GM23248 (cell line): ENCODE measurements at regions not wholly inside any gene's neighbourhood (a gene's known extent, or its start where the extent isn't known, plus 50 kb on each side); places are given as distances from the start of the nearest gene placed in this dataset.

Source experiments
- DNase-seq: peaks from one replicate; pipeline ENCODE4 v3.0.0-alpha.2; 2015
- H2AFZ ChIP-seq: fragments of 200-600 bp; sonication (generic); 2 replicates; pipeline ENCODE4 v1.6.1; 2016; ENCODE audit warnings: antibody characterized with exemption
- H3F3A ChIP-seq: fragments of 200-600 bp; sonication (generic); 2 replicates; pipeline ENCODE4 v1.6.1; 2016; ENCODE audit warnings: mild to moderate bottlenecking, antibody characterized with exemption, mixed run types; ENCODE audit not compliant: insufficient read depth
- H3K27ac ChIP-seq: fragments of 200-600 bp; sonication (generic); 2 replicates; pipeline ENCODE4 v1.5.1; 2016; ENCODE audit warnings: mild to moderate bottlenecking
- H3K27me3 ChIP-seq: fragments of 200-600 bp; sonication (generic); replicated peaks from 2 replicates; pipeline ENCODE4 v1.6.1; 2016; ENCODE audit warnings: mild to moderate bottlenecking; ENCODE audit not compliant: insufficient read depth
- H3K36me3 ChIP-seq: fragments of 200-600 bp; sonication (generic); 2 replicates; pipeline ENCODE4 v1.6.1; 2016; ENCODE audit warnings: low read depth, mild to moderate bottlenecking
- H3K4me1 ChIP-seq: fragments of 200-600 bp; sonication (generic); 2 replicates; pipeline ENCODE4 v1.6.1; 2016; ENCODE audit warnings: mild to moderate bottlenecking; ENCODE audit not compliant: insufficient read depth
- H3K4me2 ChIP-seq: fragments of 200-600 bp; sonication (generic); one replicate; pipeline ENCODE4 v1.6.1; 2016; ENCODE audit warnings: mild to moderate bottlenecking; ENCODE audit not compliant: unreplicated experiment
- H3K4me3 ChIP-seq: fragments of 200-600 bp; sonication (generic); 2 replicates; pipeline ENCODE4 v1.5.1; 2016; ENCODE audit warnings: mild to moderate bottlenecking
- H3K79me2 ChIP-seq: fragments of 200-600 bp; sonication (generic); 2 replicates; pipeline ENCODE4 v1.6.1; 2016; ENCODE audit warnings: mild to moderate bottlenecking; ENCODE audit not compliant: insufficient read depth
- H3K9ac ChIP-seq: fragments of 200-600 bp; sonication (generic); 2 replicates; pipeline ENCODE4 v1.6.1; 2016; ENCODE audit warnings: mild to moderate bottlenecking
- H3K9me2 ChIP-seq: fragments of 200-600 bp; sonication (generic); 2 replicates; pipeline ENCODE4 v1.6.1; 2016; ENCODE audit warnings: mixed run types, mild to moderate bottlenecking, moderate library complexity; ENCODE audit not compliant: insufficient read depth
- H3K9me3 ChIP-seq: fragments of 200-600 bp; sonication (generic); one replicate; pipeline ENCODE4 v1.6.1; 2017; ENCODE audit warnings: low read depth
- H4K20me1 ChIP-seq: fragments of 200-600 bp; sonication (generic); 2 replicates; pipeline ENCODE4 v1.6.0; 2016; ENCODE audit not compliant: insufficient read depth
- EZH2 ChIP-seq: fragments of 200-600 bp; sonication (generic); IDR thresholded peaks from 2 replicates; pipeline ENCODE4 v1.6.1; 2018; ENCODE audit warnings: antibody characterized with exemption, mild to moderate bottlenecking; ENCODE audit not compliant: insufficient read depth, poor library complexity, severe bottlenecking
- EZH2phosphoT487 ChIP-seq: fragments of 200-600 bp; sonication (generic); IDR thresholded peaks from 2 replicates; pipeline ENCODE4 v1.6.1; 2018; ENCODE audit warnings: antibody characterized with exemption, moderate library complexity, mild to moderate bottlenecking, low read depth; ENCODE audit not compliant: insufficient read depth
- WGBS, 2 experiments: methylation state at CpG; one replicate each; pipeline ENCODE4 v1.1.6; 2015 to 2017; ENCODE audit warnings: low lambda C conversion rate in 2 of 2, low coverage in 1 of 2; ENCODE audit errors: missing lambda C conversion rate in 2 of 2; 5-methylcytosine and 5-hydroxymethylcytosine counted together
- in situ Hi-C: fragments of 300-500 bp; cut with MboI; formaldehyde crosslinking; loops from 2 replicates; pipeline ENCODE4 v1.15.0; 2020

DNA sequence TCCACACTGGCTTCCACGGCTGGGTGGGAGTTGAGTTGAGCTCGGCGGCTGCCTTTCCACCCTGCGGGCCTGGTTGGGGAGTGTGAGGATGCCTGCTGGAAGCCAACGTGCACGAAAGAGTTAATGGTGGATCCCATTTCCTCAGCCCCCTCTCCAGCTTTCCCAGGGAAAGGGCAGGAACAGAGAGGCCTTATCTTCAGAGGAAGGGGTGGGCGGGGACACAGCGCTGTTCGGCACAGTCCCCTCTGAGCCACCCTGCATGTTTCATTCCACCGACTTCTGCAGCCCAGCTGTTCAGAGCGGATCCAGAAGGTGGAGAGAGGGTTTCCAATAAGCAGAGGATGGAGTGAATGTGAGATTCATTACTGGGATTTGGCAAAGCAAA lies 295.3 kb downstream of the SEC14L1 start:
- no peak for TF ChIP-seq EZH2phosphoT487
- no peak for TF ChIP-seq EZH2
- Histone ChIP-seq H3K9ac (no peak overlapping the region), H3K4me1 (peaks cover 42% of the 10 kb centered on the region), H2AFZ (no peak overlapping the region), H3K4me3 (no peak overlapping the region), H4K20me1 (peaks cover 7% of the 10 kb centered on the region; the same call in 1 of the 2 replicates), H3K36me3 (no peaks in the 10 kb centered on the region), H3K27me3 (no peaks in the 10 kb centered on the region), H3K79me2 (peaks cover 100% of the 10 kb centered on the region), H3K9me3 (no peaks in the 10 kb centered on the region), H3K4me2 (no peak overlapping the region), H3K9me2 (no peaks in the 10 kb centered on the region), H3F3A (peaks cover 10% of the 10 kb centered on the region), H3K27ac (no peak overlapping the region)
- peak; percentile 39 for DNase-seq
- in situ Hi-C loops, result no loop called here
- WGBS, 2 experiments, result 22 to 27% methylated on average over 11 of the region's 11 CpGs

DNA sequence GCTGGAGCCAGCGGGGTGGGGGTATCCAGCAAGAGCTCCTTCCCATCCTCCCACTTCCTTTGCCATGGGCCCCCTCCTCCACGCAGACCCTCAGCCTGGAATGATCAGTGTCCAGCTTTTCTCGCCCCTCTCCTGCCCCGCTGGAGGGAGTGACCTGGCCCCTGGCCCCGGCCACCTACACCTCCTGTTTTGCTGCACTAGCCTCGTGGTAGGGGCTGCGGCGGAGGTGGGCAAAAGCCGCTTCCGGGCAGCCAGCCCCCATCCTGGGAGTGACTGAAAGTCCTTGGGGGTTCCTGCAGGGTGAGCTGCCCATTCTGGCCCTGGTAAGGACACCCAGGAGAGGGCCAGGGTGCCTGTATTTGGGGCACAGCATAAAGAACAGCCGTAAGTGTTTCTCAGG lies 295.7 kb downstream of the SEC14L1 start:
- no peak for DNase-seq
- Histone ChIP-seq H3K9me2 (no peaks in the 10 kb centered on the region), H2AFZ (no peak overlapping the region), H3K79me2 (peaks cover 100% of the 10 kb centered on the region), H3K27me3 (no peaks in the 10 kb centered on the region), H3K9ac (peak overlapping the region; percentile 23; the same call in 1 of the 2 replicates), H3K36me3 (no peaks in the 10 kb centered on the region), H3K4me3 (no peak overlapping the region), H3F3A (peaks cover 6% of the 10 kb centered on the region), H3K4me1 (peaks cover 39% of the 10 kb centered on the region), H4K20me1 (peaks cover 7% of the 10 kb centered on the region; the same call in 1 of the 2 replicates), H3K9me3 (no peaks in the 10 kb centered on the region), H3K27ac (no peak overlapping the region), H3K4me2 (no peak overlapping the region)
- TF ChIP-seq EZH2phosphoT487 (no peak), EZH2 (no peak)
- in situ Hi-C loops, result no loop called here
- 65 to 66% methylated on average over 10 to 11 of the region's 11 CpGs for WGBS, 2 experiments

DNA sequence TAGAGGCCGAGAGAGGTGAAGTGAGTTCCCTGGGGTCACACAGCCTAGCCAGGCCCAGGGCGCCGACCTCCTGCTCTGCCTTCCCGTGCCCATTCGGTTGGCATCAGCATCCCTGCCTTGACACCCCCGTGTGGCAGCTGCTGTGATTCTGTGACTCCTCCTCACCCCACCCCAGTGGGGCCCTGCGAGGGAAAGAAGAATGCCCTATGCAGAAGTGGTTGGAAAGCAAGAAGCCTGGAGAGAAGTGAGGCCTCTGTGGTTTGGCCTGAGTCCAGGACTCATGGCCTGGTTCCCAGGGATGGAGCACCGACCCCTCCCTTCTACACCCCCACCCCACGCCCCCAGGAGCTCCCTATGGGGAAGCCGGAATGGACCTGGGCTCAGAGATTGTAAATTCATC lies 296.2 kb downstream of the SEC14L1 start:
- Histone ChIP-seq H3K27ac (no peak overlapping the region), H3K79me2 (peaks cover 100% of the 10 kb centered on the region), H4K20me1 (peaks cover 7% of the 10 kb centered on the region; the same call in 1 of the 2 replicates), H3K36me3 (no peaks in the 10 kb centered on the region), H3K27me3 (no peaks in the 10 kb centered on the region), H3K4me3 (no peak overlapping the region), H3K4me2 (no peak overlapping the region), H3K9ac (peak overlapping the region; percentile 23; the same call in 1 of the 2 replicates), H3F3A (peaks cover 5% of the 10 kb centered on the region; the same call in 1 of the 2 replicates), H3K4me1 (peaks cover 39% of the 10 kb centered on the region), H3K9me3 (no peaks in the 10 kb centered on the region), H2AFZ (no peak overlapping the region), H3K9me2 (no peaks in the 10 kb centered on the region)
- in situ Hi-C loops, result no loop called here
- no peak for TF ChIP-seq EZH2
- no peak for TF ChIP-seq EZH2phosphoT487
- 40 to 54% methylated on average over 9 to 10 of the region's 10 CpGs for WGBS, 2 experiments
- DNase-seq, result peak; percentile 62

DNA sequence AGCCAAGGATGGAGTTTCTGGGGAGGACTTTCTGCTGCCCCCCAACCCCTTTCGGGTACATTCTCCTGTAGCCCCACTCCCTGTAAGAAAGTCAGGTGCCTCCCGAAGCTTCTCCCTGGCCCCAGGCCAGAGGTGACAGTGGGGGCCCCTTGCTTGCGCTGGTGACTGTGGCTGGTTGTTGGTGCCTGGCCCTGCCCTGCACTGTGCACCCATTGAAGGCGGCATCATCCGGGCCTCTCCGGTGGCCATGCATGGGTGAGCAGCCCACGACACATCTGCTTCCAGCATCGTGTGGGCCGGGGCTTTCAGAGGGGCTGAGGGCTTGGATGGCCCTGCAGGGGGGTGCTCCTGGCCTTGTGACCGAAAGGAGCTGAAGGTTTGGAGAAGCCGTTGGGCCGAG lies 297.0 kb downstream of the SEC14L1 start:
- H3K9me3 ChIP-seq, result no peaks in the 10 kb centered on the region
- no peak overlapping the region for H2AFZ ChIP-seq
- H3K27me3 ChIP-seq, result no peaks in the 10 kb centered on the region
- H3K4me2 ChIP-seq, result no peak overlapping the region
- H3K4me3 ChIP-seq, result no peak overlapping the region
- TF ChIP-seq EZH2 (no peak), EZH2phosphoT487 (no peak)
- H3K9ac ChIP-seq, result no peak overlapping the region
- H3K9me2 ChIP-seq, result no peaks in the 10 kb centered on the region
- no peak overlapping the region for H3K27ac ChIP-seq
- H3K36me3 ChIP-seq, result no peaks in the 10 kb centered on the region
- in situ Hi-C loops, result no loop called here
- no peak for DNase-seq
- WGBS, 2 experiments, result 90 to 93% methylated on average over 11 to 12 of the region's 12 CpGs
- 0 out of 2 replicates have a peak, but pooled peaks cover 8% of the 10 kb centered on the region for H3F3A ChIP-seq
- H4K20me1 ChIP-seq, result peaks cover 7% of the 10 kb centered on the region; the same call in 1 of the 2 replicates
- H3K4me1 ChIP-seq, result peaks cover 40% of the 10 kb centered on the region
- peaks cover 100% of the 10 kb centered on the region for H3K79me2 ChIP-seq
